ENCODE measurements at regions not wholly inside any gene's neighbourhood (a gene's known extent, or its start where the extent isn't known, plus 50 kb on each side); places are given as distances from the start of the nearest gene placed in this dataset.

- Histone ChIP-seq H2AFZ (ENCODE audit: low read length) (no peak overlapping the region), H3K36me3 (ENCODE audit: insufficient read depth, low read length) (no peaks in the 10 kb centered on the region), H3K4me3 (ENCODE audit: low read depth, low read length, poor library complexity, severe bottlenecking) (no peak overlapping the region), H3K9ac (ENCODE audit: low read length) (no peak overlapping the region), H3K9me2 (ENCODE audit: low read depth, low read length) (no peaks in the 10 kb centered on the region), H3K9me3 (ENCODE audit: low read length) (no peaks in the 10 kb centered on the region), H3F3A (ENCODE audit: insufficient read depth, low read length) (no peaks in the 10 kb centered on the region), H3K4me2 (ENCODE audit: low read length) (no peak overlapping the region), H4K20me1 (ENCODE audit: insufficient read depth, low read length) (no peaks in the 10 kb centered on the region), H3K4me1 (ENCODE audit: insufficient read depth, low read length, severe bottlenecking) (no peaks in the 10 kb centered on the region), H3K27me3 (ENCODE audit: insufficient read depth, low read length) (no peaks in the 10 kb centered on the region), H3K79me2 (ENCODE audit: insufficient read depth, low read length) (no peaks in the 10 kb centered on the region), H3K27ac (ENCODE audit: low read depth, low read length, poor library complexity, severe bottlenecking) (no peak overlapping the region)
- no peak for TF ChIP-seq CTCF (IDR thresholded peaks at IDR 0.05; ENCODE audit: low read length)
- TF ChIP-seq EZH2 (IDR thresholded peaks at IDR 0.05; ENCODE audit: borderline replicate concordance, low read length) = no peak
These were observed 304.6 kb downstream of the KLF6 start for GRCh38 chr10:3480281-3480989.

GRCh38 chr10:3478632-3479240 lies 306.2 kb upstream of the PITRM1 start:
- no peak overlapping the region for H3K4me3 ChIP-seq (ENCODE audit: low read depth, low read length, poor library complexity, severe bottlenecking)
- no peaks in the 10 kb centered on the region for H3K4me1 ChIP-seq (ENCODE audit: insufficient read depth, low read length, severe bottlenecking)
- TF ChIP-seq CTCF (IDR thresholded peaks at IDR 0.05; ENCODE audit: low read length) = no peak
- no peak for TF ChIP-seq EZH2 (IDR thresholded peaks at IDR 0.05; ENCODE audit: borderline replicate concordance, low read length)
- no peaks in the 10 kb centered on the region for H3K9me3 ChIP-seq (ENCODE audit: low read length)
- H3K36me3 ChIP-seq (ENCODE audit: insufficient read depth, low read length) = no peaks in the 10 kb centered on the region
- H3K4me2 ChIP-seq (ENCODE audit: low read length) = no peak overlapping the region
- H4K20me1 ChIP-seq (ENCODE audit: insufficient read depth, low read length) = no peaks in the 10 kb centered on the region
- H3F3A ChIP-seq (ENCODE audit: insufficient read depth, low read length) = no peaks in the 10 kb centered on the region
- no peak overlapping the region for H3K27ac ChIP-seq (ENCODE audit: low read depth, low read length, poor library complexity, severe bottlenecking)
- H3K9me2 ChIP-seq (ENCODE audit: low read depth, low read length) = no peaks in the 10 kb centered on the region
- no peaks in the 10 kb centered on the region for H3K79me2 ChIP-seq (ENCODE audit: insufficient read depth, low read length)
- no peak overlapping the region for H2AFZ ChIP-seq (ENCODE audit: low read length)
- H3K9ac ChIP-seq (ENCODE audit: low read length) = no peak overlapping the region
- H3K27me3 ChIP-seq (ENCODE audit: insufficient read depth, low read length) = no peaks in the 10 kb centered on the region

GRCh38 chr10:3478153-3478552 lies 305.6 kb upstream of the PITRM1 start:
- no peaks in the 10 kb centered on the region for H4K20me1 ChIP-seq (ENCODE audit: insufficient read depth, low read length)
- H3K4me2 ChIP-seq (ENCODE audit: low read length) = no peak overlapping the region
- H3K9me2 ChIP-seq (ENCODE audit: low read depth, low read length) = no peaks in the 10 kb centered on the region
- H3K36me3 ChIP-seq (ENCODE audit: insufficient read depth, low read length) = no peaks in the 10 kb centered on the region
- no peak overlapping the region for H3K9ac ChIP-seq (ENCODE audit: low read length)
- no peaks in the 10 kb centered on the region for H3F3A ChIP-seq (ENCODE audit: insufficient read depth, low read length)
- H3K4me3 ChIP-seq (ENCODE audit: low read depth, low read length, poor library complexity, severe bottlenecking) = no peak overlapping the region
- TF ChIP-seq EZH2 (IDR thresholded peaks at IDR 0.05; ENCODE audit: borderline replicate concordance, low read length) (no peak), CTCF (IDR thresholded peaks at IDR 0.05; ENCODE audit: low read length) (no peak)
- H3K4me1 ChIP-seq (ENCODE audit: insufficient read depth, low read length, severe bottlenecking) = no peaks in the 10 kb centered on the region
- no peaks in the 10 kb centered on the region for H3K79me2 ChIP-seq (ENCODE audit: insufficient read depth, low read length)
- H2AFZ ChIP-seq (ENCODE audit: low read length) = no peak overlapping the region
- H3K27me3 ChIP-seq (ENCODE audit: insufficient read depth, low read length) = no peaks in the 10 kb centered on the region
- no peaks in the 10 kb centered on the region for H3K9me3 ChIP-seq (ENCODE audit: low read length)
- H3K27ac ChIP-seq (ENCODE audit: low read depth, low read length, poor library complexity, severe bottlenecking) = no peak overlapping the region
